GM23338 (cell line): ENCODE measurements at regions not wholly inside any gene's neighbourhood (a gene's known extent, or its start where the extent isn't known, plus 50 kb on each side); places are given as distances from the start of the nearest gene placed in this dataset.

ENCODE experiments used
- CTCF ChIP-seq, 2 experiments: fragments of 200-600 bp in 1 of 2; sonication (generic) in 1 of 2; conservative IDR thresholded peaks; 2 replicates each; pipeline versions ENCODE4 v1.5.1 to v1.6.1; 2016 to 2017; ENCODE audit warnings: antibody characterized with exemption in 2 of 2, low read depth in 2 of 2, mild to moderate bottlenecking in 2 of 2, moderate library complexity in 1 of 2
- EZH2 ChIP-seq: fragments of 200-600 bp; sonication (generic); IDR thresholded peaks from one replicate; pipeline ENCODE4 v1.8.0; 2017; ENCODE audit warnings: antibody characterized with exemption, mild to moderate bottlenecking, low read depth; ENCODE audit not compliant: unreplicated experiment
- JUNB ChIP-seq: IDR thresholded peaks from one replicate; pipeline ENCODE4 v1.6.1; 2016; ENCODE audit warnings: antibody characterized with exemption; ENCODE audit not compliant: unreplicated experiment
- NANOG ChIP-seq: IDR thresholded peaks from 2 replicates; pipeline ENCODE4 v1.6.1; 2016; ENCODE audit warnings: antibody characterized with exemption, borderline replicate concordance
- POLR2AphosphoS5 ChIP-seq: IDR thresholded peaks from 2 replicates; pipeline ENCODE4 v1.6.1; 2016; ENCODE audit warnings: antibody characterized with exemption, low read depth
- ZNF114 ChIP-seq: fragments of 250-450 bp; sonication (Bioruptor Pico); IDR thresholded peaks from 2 replicates; pipeline ENCODE4 v1.5.0; 2020; ENCODE audit warnings: mild to moderate bottlenecking, moderate library complexity

- TF ChIP-seq CTCF (conservative IDR thresholded peaks at IDR 0.05; ENCODE audit: low read depth in 2 of 2) (no peak), POLR2AphosphoS5 (no peak), JUNB (no peak), ZNF114 (CRISPR knock-in tag) (no peak), EZH2 (no peak), NANOG (no peak)
These were observed 129.0 kb upstream of the TSHZ3 start for GRCh38 chr19:31478241-31478640.
